ENCODE measurements at regions not wholly inside any gene's neighbourhood (a gene's known extent, or its start where the extent isn't known, plus 50 kb on each side); places are given as distances from the start of the nearest gene placed in this dataset.
A peak's percentile ranks its signal among the peaks of the same experiment; 100 is the strongest.

GRCh38 chr7:91455411-91455810 lies 191.2 kb downstream of the FZD1 start (continued):
- TF ChIP-seq ZNF318 (IDR thresholded peaks at IDR 0.05; ENCODE audit: borderline replicate concordance in 1 of 2, low read depth in 1 of 2) (no peak), FOXM1 (IDR thresholded peaks at IDR 0.05; ENCODE audit: low read depth) (0 out of 2 replicates have a peak, but pooled peaks have one; percentile 23), FOXM1 (CRISPR knock-in tag; IDR thresholded peaks at IDR 0.05; ENCODE audit: low read depth) (no peak), SRF (CRISPR knock-in tag; IDR thresholded peaks at IDR 0.05) (no peak)
